OCI-LY1 (cell line): ENCODE measurements at regions not wholly inside any gene's neighbourhood (a gene's known extent, or its start where the extent isn't known, plus 50 kb on each side); places are given as distances from the start of the nearest gene placed in this dataset.

ENCODE experiments used
- H2AFZ ChIP-seq: fragments of 200-600 bp; sonication (generic), shearing (Covaris generic); 2 replicates; pipeline ENCODE4 v1.6.0; 2014; ENCODE audit warnings: antibody characterized with exemption, mild to moderate bottlenecking, low read length
- H3F3A ChIP-seq: fragments of 200-600 bp; sonication (generic), shearing (Covaris generic); 2 replicates; pipeline ENCODE4 v1.6.0; 2014; ENCODE audit warnings: mild to moderate bottlenecking, antibody characterized with exemption, low read length, moderate library complexity; ENCODE audit not compliant: insufficient read depth
- H3K27ac ChIP-seq: fragments of 200-600 bp; sonication (generic); 2 replicates; pipeline ENCODE4 v1.5.1; 2014; ENCODE audit warnings: low read length, mixed run types, mild to moderate bottlenecking, low read depth; ENCODE audit not compliant: poor library complexity, severe bottlenecking
- H3K27me3 ChIP-seq: fragments of 200-600 bp; sonication (generic); 2 replicates; pipeline ENCODE4 v1.6.0; 2014; ENCODE audit warnings: antibody characterized with exemption, mild to moderate bottlenecking, low read length, moderate library complexity; ENCODE audit not compliant: insufficient read depth
- H3K36me3 ChIP-seq: fragments of 200-600 bp; sonication (generic); 2 replicates; pipeline ENCODE4 v1.6.1; 2014; ENCODE audit warnings: mild to moderate bottlenecking, antibody characterized with exemption, low read length, moderate library complexity, mixed read lengths; ENCODE audit not compliant: insufficient read depth
- H3K4me1 ChIP-seq: fragments of 200-600 bp; sonication (generic); 2 replicates; pipeline ENCODE4 v1.5.1; 2014; ENCODE audit warnings: mild to moderate bottlenecking, low read length, moderate library complexity; ENCODE audit not compliant: insufficient read depth, severe bottlenecking
- H3K4me2 ChIP-seq: fragments of 200-600 bp; sonication (generic), shearing (Covaris generic); 2 replicates; pipeline ENCODE4 v1.6.1; 2014; ENCODE audit warnings: low read length
- H3K4me3 ChIP-seq: fragments of 200-600 bp; sonication (generic); 2 replicates; pipeline ENCODE4 v1.5.1; 2014; ENCODE audit warnings: low read length, low read depth, mild to moderate bottlenecking, mixed read lengths; ENCODE audit not compliant: poor library complexity, severe bottlenecking
- H3K79me2 ChIP-seq: fragments of 200-600 bp; shearing (Covaris generic); 2 replicates; pipeline ENCODE4 v1.6.1; 2016; ENCODE audit warnings: mixed run types, low read length, mixed read lengths; ENCODE audit not compliant: insufficient read depth
- H3K9ac ChIP-seq: fragments of 200-600 bp; sonication (generic), shearing (Covaris generic); 2 replicates; pipeline ENCODE4 v1.6.1; 2014; ENCODE audit warnings: mild to moderate bottlenecking, low read length, mixed read lengths
- H3K9me2 ChIP-seq: fragments of 200-600 bp; sonication (generic), shearing (Covaris generic); 2 replicates; pipeline ENCODE4 v1.6.1; 2014; ENCODE audit warnings: low read depth, mild to moderate bottlenecking, low read length, mixed read lengths
- H3K9me3 ChIP-seq: fragments of 200-600 bp; shearing (Covaris generic); 2 replicates; pipeline ENCODE4 v1.6.1; 2014; ENCODE audit warnings: low read length, mixed read lengths
- H4K20me1 ChIP-seq: fragments of 200-600 bp; sonication (generic), shearing (Covaris generic); 2 replicates; pipeline ENCODE4 v1.6.0; 2016; ENCODE audit warnings: mild to moderate bottlenecking, low read length; ENCODE audit not compliant: insufficient read depth
- CTCF ChIP-seq: fragments of 200-600 bp; sonication (generic), shearing (Covaris generic); IDR thresholded peaks from 2 replicates; pipeline ENCODE4 v1.5.1; 2017; ENCODE audit warnings: mild to moderate bottlenecking, antibody characterized with exemption, low read length, moderate library complexity, mixed read lengths
- EZH2 ChIP-seq: fragments of 200-600 bp; sonication (generic), shearing (Covaris generic); IDR thresholded peaks from 2 replicates; pipeline ENCODE4 v1.8.0; 2017; ENCODE audit warnings: borderline replicate concordance, mixed run types, mild to moderate bottlenecking, antibody characterized with exemption, low read length, moderate library complexity, mixed read lengths

GRCh38 chr5:99773290-99773689 lies 761.9 kb upstream of the FAM174A start:
- Histone ChIP-seq H3K27ac (no peak overlapping the region), H3K27me3 (no peaks in the 10 kb centered on the region), H3K9ac (no peak overlapping the region), H2AFZ (no peak overlapping the region), H3K79me2 (no peaks in the 10 kb centered on the region), H3K4me3 (no peak overlapping the region), H3K36me3 (no peaks in the 10 kb centered on the region), H3K9me3 (no peaks in the 10 kb centered on the region), H3K9me2 (no peaks in the 10 kb centered on the region), H3K4me1 (no peaks in the 10 kb centered on the region), H3F3A (no peaks in the 10 kb centered on the region), H4K20me1 (no peaks in the 10 kb centered on the region), H3K4me2 (no peak overlapping the region)
- no peak for TF ChIP-seq CTCF

- Histone ChIP-seq H3K9me3 (no peaks in the 10 kb centered on the region), H3K9ac (no peak overlapping the region), H3K4me3 (no peak overlapping the region), H3K36me3 (no peaks in the 10 kb centered on the region), H3K4me1 (no peaks in the 10 kb centered on the region), H3F3A (no peaks in the 10 kb centered on the region), H2AFZ (no peak overlapping the region), H4K20me1 (no peaks in the 10 kb centered on the region), H3K4me2 (no peak overlapping the region), H3K9me2 (no peaks in the 10 kb centered on the region), H3K79me2 (no peaks in the 10 kb centered on the region), H3K27ac (no peak overlapping the region), H3K27me3 (no peaks in the 10 kb centered on the region)
- TF ChIP-seq EZH2 (no peak), CTCF (no peak)
These were observed 763.9 kb upstream of the FAM174A start for GRCh38 chr5:99771296-99771695.

GRCh38 chr5:99765011-99765410 lies 770.2 kb upstream of the FAM174A start:
- H3K79me2 ChIP-seq: no peaks in the 10 kb centered on the region
- H3K9ac ChIP-seq: no peak overlapping the region
- H3K4me3 ChIP-seq: no peak overlapping the region
- no peaks in the 10 kb centered on the region for H3K36me3 ChIP-seq
- H3K4me1 ChIP-seq: no peaks in the 10 kb centered on the region
- H3K9me2 ChIP-seq: no peaks in the 10 kb centered on the region
- H3K4me2 ChIP-seq: no peak overlapping the region
- no peaks in the 10 kb centered on the region for H4K20me1 ChIP-seq
- no peak overlapping the region for H3K27ac ChIP-seq
- no peak overlapping the region for H2AFZ ChIP-seq
- H3F3A ChIP-seq: no peaks in the 10 kb centered on the region
- H3K27me3 ChIP-seq: no peaks in the 10 kb centered on the region
- H3K9me3 ChIP-seq: no peaks in the 10 kb centered on the region
- TF ChIP-seq CTCF (no peak), EZH2 (no peak)
